B cell (primary cell): ENCODE measurements at regions not wholly inside any gene's neighbourhood (a gene's known extent, or its start where the extent isn't known, plus 50 kb on each side); places are given as distances from the start of the nearest gene placed in this dataset.

Experiments used
- ATAC-seq: fragments of 200-7000 bp; cut with Tn5 transposase; one replicate; pipeline ENCODE4 v1.10.0; 2021; ENCODE audit warnings: low read depth, mild to moderate bottlenecking, moderate number of reproducible peaks, moderate library complexity
- CTCF ChIA-PET: fragments of 350-600 bp; sonication (Branson Sonifier 250); formaldehyde crosslinking; loops from one replicate; lab custom pipeline; 2021; ENCODE audit warnings: antibody characterized with exemption, inconsistent platforms; lab: Charles Lee
- POLR2A ChIA-PET: fragments of 350-600 bp; sonication (Branson Sonifier 250); formaldehyde crosslinking; loops from one replicate; lab custom pipeline; 2021; ENCODE audit warnings: antibody characterized with exemption; lab: Charles Lee
- DNase-seq: peaks from one replicate; pipeline ENCODE4 v3.0.0; 2013
- H2AFZ ChIP-seq: 2 replicates; pipeline ENCODE4 v1.6.1; 2012; ENCODE audit warnings: mild to moderate bottlenecking, low read depth, low read length; ENCODE audit not compliant: insufficient read depth, poor library complexity, severe bottlenecking
- H3K27ac ChIP-seq, 2 donors: 1 replicate in 1 of 2; 2 replicates in 1 of 2; pipeline ENCODE4 v1.5.1; 2012 to 2013; ENCODE audit warnings: low read length in 2 of 2, mild to moderate bottlenecking in 2 of 2, moderate library complexity in 1 of 2
- H3K27me3 ChIP-seq, 4 experiments: fragments of 200-600 bp in 1 of 4; sonication (generic) in 1 of 4; replicated peaks in 1 of 4; 1 replicate in 2 of 4; 2 replicates in 2 of 4; pipeline versions ENCODE4 v1.6.1 to v1.7.0; 2013 to 2016; ENCODE audit warnings: low read length in 3 of 4, mild to moderate bottlenecking in 2 of 4, mixed read lengths in 1 of 4, moderate library complexity in 1 of 4; ENCODE audit not compliant: insufficient read depth in 4 of 4, control insufficient read depth in 3 of 4; ENCODE audit errors: control extremely low read depth in 1 of 4
- H3K36me3 ChIP-seq, 2 experiments: replicated peaks in 1 of 2; 1 replicate in 1 of 2; 2 replicates in 1 of 2; pipeline versions ENCODE4 v1.6.1 to v1.7.1; 2013; ENCODE audit warnings: low read length in 1 of 2; ENCODE audit not compliant: insufficient read depth in 2 of 2, control insufficient read depth in 1 of 2; ENCODE audit errors: control extremely low read depth in 1 of 2, extremely low read depth in 1 of 2
- H3K4me1 ChIP-seq, 2 donors: fragments of 200-600 bp in 1 of 2; sonication (generic) in 1 of 2; 1 replicate in 1 of 2; 2 replicates in 1 of 2; pipeline versions ENCODE4 v1.5.1 to v1.6.1; 2013 to 2017; ENCODE audit warnings: low read length in 2 of 2; ENCODE audit not compliant: control insufficient read depth in 2 of 2, insufficient read depth in 2 of 2
- H3K4me2 ChIP-seq: replicated peaks from 2 replicates; pipeline ENCODE3; 2012; ENCODE audit warnings: mild to moderate bottlenecking, low read depth, low read length; ENCODE audit not compliant: poor library complexity, severe bottlenecking
- H3K4me3 ChIP-seq, 5 experiments: fragments of 200-600 bp in 1 of 5; sonication (generic) in 1 of 5; 1 replicate in 3 of 5; 2 replicates in 2 of 5; pipeline versions ENCODE4 v1.5.1 to v1.7.0; 2011 to 2016; ENCODE audit warnings: low read length in 4 of 5, mild to moderate bottlenecking in 4 of 5, low read depth in 2 of 5, control low read depth in 1 of 5, moderate library complexity in 1 of 5; ENCODE audit not compliant: insufficient read depth in 1 of 5; ENCODE audit errors: control extremely low read depth in 1 of 5, extremely low read depth in 1 of 5
- H3K79me2 ChIP-seq: fragments of 200-600 bp; sonication (generic); one replicate; pipeline ENCODE4 v1.6.0; 2016; ENCODE audit warnings: low read length; ENCODE audit not compliant: control insufficient read depth, insufficient read depth
- H3K9ac ChIP-seq: fragments of 200-600 bp; sonication (generic); 2 replicates; pipeline ENCODE4 v1.6.1; 2017; ENCODE audit warnings: mild to moderate bottlenecking, low read length, moderate library complexity
- H3K9me3 ChIP-seq, 3 donors: one replicate each; pipeline versions ENCODE4 v1.6.1 to v1.7.1; 2013; ENCODE audit warnings: low read length in 2 of 3; ENCODE audit not compliant: control insufficient read depth in 2 of 3, insufficient read depth in 1 of 3; ENCODE audit errors: control extremely low read depth in 1 of 3
- H4K20me1 ChIP-seq: 2 replicates; pipeline ENCODE4 v1.6.0; 2012; ENCODE audit warnings: mild to moderate bottlenecking, low read length; ENCODE audit not compliant: insufficient read depth, control insufficient read depth, poor library complexity, severe bottlenecking
- H3K27ac Mint-ChIP-seq: one replicate; pipeline ENCODE4 v1.8.0; 2021; ENCODE audit warnings: mixed read lengths
- H3K27me3 Mint-ChIP-seq: one replicate; pipeline ENCODE4 v1.8.0; 2021; ENCODE audit warnings: mixed read lengths
- H3K4me1 Mint-ChIP-seq: one replicate; pipeline ENCODE4 v1.8.0; 2021; ENCODE audit warnings: mixed read lengths
- H3K4me3 Mint-ChIP-seq: one replicate; pipeline ENCODE4 v1.8.0; 2021; ENCODE audit warnings: mixed read lengths
- H3K9me3 Mint-ChIP-seq: one replicate; pipeline ENCODE4 v1.8.0; 2022; ENCODE audit warnings: mixed read lengths; ENCODE audit not compliant: insufficient read depth
- EZH2 ChIP-seq: IDR thresholded peaks from 2 replicates; pipeline ENCODE4 v1.6.1; 2012; ENCODE audit warnings: borderline replicate concordance, low read depth, mild to moderate bottlenecking, moderate library complexity, low read length; ENCODE audit not compliant: insufficient read depth, poor library complexity, severe bottlenecking
- WGBS: methylation state at CpG from one replicate; pipeline ENCODE4 v1.1.5; 2013; ENCODE audit warnings: missing lambda C conversion rate; ENCODE audit not compliant: insufficient coverage; 5-methylcytosine and 5-hydroxymethylcytosine counted together
- intact Hi-C: fragments of 100-400 bp; cut with micrococcal nuclease; formaldehyde crosslinking; loops from one replicate; pipeline ENCODE4 v1.10.0; 2022
- TF ChIP-seq, protein P1 (sequence below): fragments of 200-600 bp; IDR thresholded peaks from one replicate; pipeline ENCODE4 v1.8.0; 2022; ENCODE audit warnings: antibody characterized with exemption, mild to moderate bottlenecking

DNA sequence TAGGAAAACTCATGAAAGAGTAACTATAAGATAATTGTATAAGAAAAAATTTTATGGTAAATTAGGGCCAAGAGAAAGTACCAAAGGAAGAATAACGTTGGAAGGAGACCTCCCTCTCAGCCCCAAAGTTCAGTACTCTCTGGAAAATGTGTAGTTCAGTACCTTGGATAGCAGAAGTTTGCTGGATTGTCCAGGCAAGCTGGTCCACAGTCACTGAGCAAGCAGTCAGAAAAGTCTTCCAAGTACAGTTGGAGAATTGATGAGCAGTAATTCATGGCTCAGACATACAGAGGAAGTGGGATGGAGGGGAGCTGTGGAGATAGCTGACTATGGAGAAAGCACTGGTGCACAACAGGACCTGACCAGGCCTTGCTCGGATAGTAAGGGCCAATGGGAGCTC is 598.2 kb upstream of the NDST4 start:
- Histone ChIP-seq H3K36me3 (no peaks in the 10 kb centered on the region), H3K9me3 (no peaks in the 10 kb centered on the region), H4K20me1 (no peaks in the 10 kb centered on the region), H3K9ac (no peak overlapping the region), H3K79me2 (no peaks in the 10 kb centered on the region), H2AFZ (no peak overlapping the region), H3K27ac (no peak overlapping the region), H3K4me3 (no peak overlapping the region), H3K27me3 (no peaks in the 10 kb centered on the region), H3K4me1 (no peaks in the 10 kb centered on the region), H3K4me2 (no peak overlapping the region)
- Mint-ChIP-seq H3K27ac (no peak overlapping the region), H3K4me1 (no peaks in the 10 kb centered on the region), H3K4me3 (no peak overlapping the region), H3K27me3 (no peaks in the 10 kb centered on the region), H3K9me3 (no peaks in the 10 kb centered on the region)
- DNase-seq (no peak), ATAC-seq (no peak)
- no peak for TF ChIP-seq EZH2
- TF ChIP-seq, protein P1, sequence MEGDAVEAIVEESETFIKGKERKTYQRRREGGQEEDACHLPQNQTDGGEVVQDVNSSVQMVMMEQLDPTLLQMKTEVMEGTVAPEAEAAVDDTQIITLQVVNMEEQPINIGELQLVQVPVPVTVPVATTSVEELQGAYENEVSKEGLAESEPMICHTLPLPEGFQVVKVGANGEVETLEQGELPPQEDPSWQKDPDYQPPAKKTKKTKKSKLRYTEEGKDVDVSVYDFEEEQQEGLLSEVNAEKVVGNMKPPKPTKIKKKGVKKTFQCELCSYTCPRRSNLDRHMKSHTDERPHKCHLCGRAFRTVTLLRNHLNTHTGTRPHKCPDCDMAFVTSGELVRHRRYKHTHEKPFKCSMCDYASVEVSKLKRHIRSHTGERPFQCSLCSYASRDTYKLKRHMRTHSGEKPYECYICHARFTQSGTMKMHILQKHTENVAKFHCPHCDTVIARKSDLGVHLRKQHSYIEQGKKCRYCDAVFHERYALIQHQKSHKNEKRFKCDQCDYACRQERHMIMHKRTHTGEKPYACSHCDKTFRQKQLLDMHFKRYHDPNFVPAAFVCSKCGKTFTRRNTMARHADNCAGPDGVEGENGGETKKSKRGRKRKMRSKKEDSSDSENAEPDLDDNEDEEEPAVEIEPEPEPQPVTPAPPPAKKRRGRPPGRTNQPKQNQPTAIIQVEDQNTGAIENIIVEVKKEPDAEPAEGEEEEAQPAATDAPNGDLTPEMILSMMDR, result no peak
- WGBS, result 60% methylated on average over 1 of the region's 2 CpGs
- ChIA-PET CTCF (no interaction called here), POLR2A (no interaction called here)
- intact Hi-C loops, result no loop called here

DNA sequence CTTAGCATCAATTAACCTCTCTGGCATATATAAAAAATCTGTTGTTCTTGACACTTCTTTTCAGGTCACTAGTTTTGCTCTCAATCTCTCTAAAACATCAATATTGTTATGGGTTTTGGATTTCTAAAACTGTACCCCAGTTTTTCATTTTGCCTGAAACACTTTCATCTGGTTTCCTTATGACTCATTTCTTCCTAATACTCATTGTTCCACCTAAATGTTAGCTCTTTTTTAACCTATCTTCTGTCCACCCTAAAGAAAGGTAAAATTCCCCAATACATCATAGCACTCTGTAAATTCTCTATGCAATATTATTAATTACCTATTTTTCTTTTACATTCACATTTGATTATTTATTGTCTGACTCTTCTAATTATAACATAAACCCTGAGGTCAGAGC is 575.5 kb upstream of the NDST4 start:
- Histone ChIP-seq H3K27ac (no peak overlapping the region), H3K9me3 (peaks cover 0 to 1% (median 0%) of the 10 kb centered on the region in 3 donors), H3K27me3 (no peaks in the 10 kb centered on the region), H4K20me1 (no peaks in the 10 kb centered on the region), H3K4me1 (no peaks in the 10 kb centered on the region), H2AFZ (no peak overlapping the region), H3K79me2 (no peaks in the 10 kb centered on the region), H3K36me3 (no peaks in the 10 kb centered on the region), H3K4me2 (no peak overlapping the region), H3K9ac (no peak overlapping the region), H3K4me3 (no peak overlapping the region)
- ATAC-seq, result no peak
- no peak for DNase-seq
- H3K4me1 Mint-ChIP-seq, result no peaks in the 10 kb centered on the region
- ChIA-PET CTCF (no interaction called here), POLR2A (no interaction called here)
- no peaks in the 10 kb centered on the region for H3K27me3 Mint-ChIP-seq
- TF ChIP-seq EZH2, result no peak
- TF ChIP-seq, protein P1, result no peak
- no peak overlapping the region for H3K4me3 Mint-ChIP-seq
- no peaks in the 10 kb centered on the region for H3K9me3 Mint-ChIP-seq
- H3K27ac Mint-ChIP-seq, result no peak overlapping the region
- intact Hi-C loops, result no loop called here
